ENCODE measurements at regions not wholly inside any gene's neighbourhood (a gene's known extent, or its start where the extent isn't known, plus 50 kb on each side); places are given as distances from the start of the nearest gene placed in this dataset.

- Mint-ChIP-seq H3K27me3 (ENCODE audit: unreplicated experiment) (no peaks in the 10 kb centered on the region), H3K27ac (ENCODE audit: unreplicated experiment) (no peak overlapping the region), H3K36me3 (ENCODE audit: unreplicated experiment) (no peaks in the 10 kb centered on the region), H3K4me3 (ENCODE audit: unreplicated experiment) (no peak overlapping the region), H3K9me3 (ENCODE audit: unreplicated experiment) (peaks cover 23% of the 10 kb centered on the region), H3K4me1 (ENCODE audit: unreplicated experiment) (peaks cover 3% of the 10 kb centered on the region)
- DNase-seq (ENCODE audit: extremely low spot score, unreplicated experiment): no peak
- no peak for TF ChIP-seq CTCF (IDR thresholded peaks at IDR 0.05)
Observed at GRCh38 chr21:40967771-40968170, 120.8 kb upstream of the DSCAM start.

GRCh38 chr21:40972151-40972550 is 125.2 kb upstream of the DSCAM start:
- no peak for TF ChIP-seq CTCF (IDR thresholded peaks at IDR 0.05)
- Mint-ChIP-seq H3K27me3 (ENCODE audit: unreplicated experiment) (no peaks in the 10 kb centered on the region), H3K36me3 (ENCODE audit: unreplicated experiment) (no peaks in the 10 kb centered on the region), H3K27ac (ENCODE audit: unreplicated experiment) (no peak overlapping the region), H3K4me1 (ENCODE audit: unreplicated experiment) (no peaks in the 10 kb centered on the region), H3K9me3 (ENCODE audit: unreplicated experiment) (peaks cover 25% of the 10 kb centered on the region), H3K4me3 (ENCODE audit: unreplicated experiment) (no peak overlapping the region)
- DNase-seq (ENCODE audit: extremely low spot score, unreplicated experiment): no peak

- DNase-seq (ENCODE audit: extremely low spot score, unreplicated experiment): no peak
- Mint-ChIP-seq H3K27ac (ENCODE audit: unreplicated experiment) (no peak overlapping the region), H3K27me3 (ENCODE audit: unreplicated experiment) (no peaks in the 10 kb centered on the region), H3K36me3 (ENCODE audit: unreplicated experiment) (no peaks in the 10 kb centered on the region), H3K9me3 (ENCODE audit: unreplicated experiment) (peaks cover 34% of the 10 kb centered on the region), H3K4me3 (ENCODE audit: unreplicated experiment) (no peak overlapping the region), H3K4me1 (ENCODE audit: unreplicated experiment) (no peaks in the 10 kb centered on the region)
- no peak for TF ChIP-seq CTCF (IDR thresholded peaks at IDR 0.05)
Observed at GRCh38 chr21:40976198-40977109, 129.5 kb upstream of the DSCAM start.

GRCh38 chr21:40985370-40985769 is 138.4 kb upstream of the DSCAM start:
- no peaks in the 10 kb centered on the region for H3K27me3 Mint-ChIP-seq (ENCODE audit: unreplicated experiment)

More at GRCh38 chr21:40985370-40985769, 138.4 kb upstream of the DSCAM start:
- DNase-seq (ENCODE audit: extremely low spot score, unreplicated experiment): no peak
- H3K4me1 Mint-ChIP-seq (ENCODE audit: unreplicated experiment): no peaks in the 10 kb centered on the region
- peaks cover 38% of the 10 kb centered on the region for H3K9me3 Mint-ChIP-seq (ENCODE audit: unreplicated experiment)
- H3K27ac Mint-ChIP-seq (ENCODE audit: unreplicated experiment): no peak overlapping the region
- no peaks in the 10 kb centered on the region for H3K36me3 Mint-ChIP-seq (ENCODE audit: unreplicated experiment)
- H3K4me3 Mint-ChIP-seq (ENCODE audit: unreplicated experiment): no peak overlapping the region
- no peak for TF ChIP-seq CTCF (IDR thresholded peaks at IDR 0.05)

Data from osteocyte (in vitro differentiated cells).